CD4-positive, alpha-beta T cell treated with Interleukin-12 subunit alpha and Interleukin-12 subunit beta, for 1 hour (primary cell): ENCODE measurements at regions not wholly inside any gene's neighbourhood (a gene's known extent, or its start where the extent isn't known, plus 50 kb on each side); places are given as distances from the start of the nearest gene placed in this dataset.
A peak's percentile ranks its signal among the peaks of the same experiment; 100 is the strongest.

ENCODE experiments used
- DNase-seq: peaks from one replicate; pipeline ENCODE4 v3.0.0-alpha.2; 2020

DNA sequence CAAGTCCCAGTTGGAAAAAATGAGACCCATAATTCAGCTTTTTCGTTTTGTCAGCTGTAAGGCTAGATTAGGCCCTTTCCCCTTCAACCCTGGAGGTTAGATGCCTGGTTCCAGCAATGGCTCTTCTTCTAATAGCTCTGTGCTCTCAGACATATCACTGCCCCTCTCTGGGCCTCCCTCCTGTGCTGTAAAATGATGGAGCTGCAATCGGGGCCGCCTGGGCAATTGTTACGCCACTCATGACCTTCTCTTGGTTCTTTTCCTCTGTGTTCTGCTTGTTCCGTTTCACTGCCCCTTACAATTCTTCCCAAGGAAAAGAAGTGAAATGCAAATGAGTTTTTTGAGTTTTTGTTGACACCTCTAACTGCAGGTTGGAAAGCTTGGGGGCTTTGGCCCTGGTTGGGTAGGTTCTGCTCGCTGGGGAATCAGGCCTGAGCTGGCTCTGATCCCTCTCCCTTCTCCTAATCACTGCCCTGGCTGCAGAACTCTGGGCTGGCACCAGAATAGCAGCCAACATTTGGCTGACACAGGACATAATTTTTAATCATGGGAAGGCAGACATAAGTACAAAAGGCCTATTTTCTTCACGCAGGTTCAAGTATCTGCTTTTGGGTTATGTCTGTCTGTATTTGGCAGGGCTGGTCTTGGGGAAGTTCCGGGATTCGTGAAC, 110.9 kb downstream of the FOXD1 start:
- DNase-seq, result no peak

GRCh38 chr5:73336366-73336765, 112.2 kb downstream of the FOXD1 start:
- DNase-seq, result no peak

DNA sequence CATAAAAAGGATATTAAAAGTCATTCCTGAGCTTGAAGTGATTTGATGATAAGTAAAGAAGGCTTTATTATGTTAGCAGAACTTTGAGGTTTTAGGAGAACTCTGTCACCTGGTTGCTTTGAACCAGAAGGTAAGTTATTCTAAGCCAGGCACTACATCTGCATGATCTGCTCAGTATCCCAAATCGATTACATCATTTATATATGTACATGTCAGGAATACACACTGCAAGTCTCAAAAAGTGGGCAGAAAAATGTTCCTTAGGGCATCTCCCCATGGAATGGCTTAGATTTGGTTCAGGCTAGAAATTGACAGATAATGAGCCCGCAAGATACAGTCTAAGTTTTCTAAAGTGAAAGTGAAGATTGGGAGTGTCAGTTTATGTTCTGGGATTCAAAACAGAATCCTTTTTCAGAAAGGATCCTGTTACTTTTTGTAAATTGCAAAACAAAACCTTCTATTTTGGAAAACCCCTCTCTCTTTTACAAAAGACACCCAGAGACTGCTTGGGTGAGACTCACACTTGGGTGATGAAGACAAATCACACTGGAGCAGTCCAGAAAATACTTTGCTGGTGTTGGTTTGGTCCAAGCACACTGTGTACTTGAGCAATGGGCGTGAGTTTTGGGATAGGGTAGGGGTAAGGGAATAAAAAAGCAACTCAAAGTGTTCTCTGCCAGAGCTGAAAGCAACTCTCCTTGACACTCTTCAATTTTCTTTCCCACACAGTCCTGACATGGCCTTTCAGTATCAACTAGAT, 114.5 kb downstream of the FOXD1 start:
- no peak for DNase-seq

- DNase-seq, result no peak
Measured at GRCh38 chr5:73330613-73331012, 118.0 kb downstream of the FOXD1 start.

- DNase-seq, result no peak
Measured at GRCh38 chr5:73328640-73329039, 119.9 kb downstream of the FOXD1 start.

DNA sequence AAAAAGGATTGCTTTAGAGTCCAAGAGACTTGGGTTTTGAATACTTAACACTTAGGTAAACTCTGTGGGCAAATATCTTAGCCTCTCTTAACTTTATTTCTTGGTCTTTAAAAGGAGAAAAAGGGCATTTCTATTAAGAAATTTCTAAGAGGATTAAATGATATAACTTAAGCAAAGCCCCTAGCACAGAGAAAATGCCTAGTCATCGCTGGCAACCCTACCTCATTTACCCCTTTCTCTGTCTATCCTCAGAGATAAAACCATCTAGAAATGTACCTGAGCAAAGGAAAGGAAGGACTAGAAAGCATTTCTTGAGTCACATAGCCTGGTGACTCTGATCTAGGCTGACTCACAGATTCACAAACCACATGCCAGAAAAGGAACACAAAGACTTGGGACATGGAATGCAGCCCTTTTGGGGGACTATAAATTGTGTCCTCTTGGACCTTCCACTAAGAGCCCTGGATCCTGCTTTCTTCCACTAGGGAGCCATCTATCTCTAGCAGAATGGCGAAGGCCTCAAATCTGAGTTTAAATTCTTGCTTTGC, 120.6 kb downstream of the FOXD1 start:
- DNase-seq, result no peak

DNA sequence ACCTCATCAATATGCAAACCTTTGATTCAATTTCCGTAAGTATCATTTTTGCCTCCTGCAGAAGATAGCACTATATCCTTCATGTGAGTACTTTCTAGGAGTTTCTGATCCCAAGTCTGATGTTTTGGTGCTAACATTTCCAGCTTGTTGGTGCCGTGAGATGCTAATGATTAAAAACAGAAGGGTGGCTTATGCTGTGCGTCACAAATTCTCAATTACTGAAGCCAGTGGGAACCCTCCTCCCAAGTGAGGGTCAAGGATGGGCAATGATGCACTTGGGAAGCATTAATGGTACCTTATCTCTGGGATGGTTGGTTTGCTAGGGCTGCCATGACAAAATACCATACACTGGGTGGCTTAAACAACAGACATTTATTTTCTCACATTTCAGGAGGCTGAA, 123.0 kb downstream of the FOXD1 start:
- no peak for DNase-seq

DNA sequence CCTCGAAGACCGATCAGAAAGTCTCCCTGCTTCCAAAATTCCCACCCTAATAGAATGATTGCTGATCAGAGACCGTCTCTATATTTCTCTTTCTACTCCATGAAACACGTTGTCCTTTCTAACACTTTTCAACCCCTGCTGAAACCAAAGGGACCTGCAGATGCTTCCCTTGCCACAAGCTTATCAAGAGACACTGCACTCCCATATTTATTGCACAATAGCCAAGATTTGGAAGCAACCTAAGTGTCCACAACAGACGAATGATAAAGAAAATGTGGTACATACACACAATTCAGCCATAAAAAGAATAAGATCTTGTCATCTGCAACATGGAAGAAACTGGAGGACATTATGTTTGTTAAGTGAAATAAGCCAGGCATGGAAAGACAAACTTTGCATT, 125.1 kb downstream of the FOXD1 start:
- DNase-seq, result no peak

DNA sequence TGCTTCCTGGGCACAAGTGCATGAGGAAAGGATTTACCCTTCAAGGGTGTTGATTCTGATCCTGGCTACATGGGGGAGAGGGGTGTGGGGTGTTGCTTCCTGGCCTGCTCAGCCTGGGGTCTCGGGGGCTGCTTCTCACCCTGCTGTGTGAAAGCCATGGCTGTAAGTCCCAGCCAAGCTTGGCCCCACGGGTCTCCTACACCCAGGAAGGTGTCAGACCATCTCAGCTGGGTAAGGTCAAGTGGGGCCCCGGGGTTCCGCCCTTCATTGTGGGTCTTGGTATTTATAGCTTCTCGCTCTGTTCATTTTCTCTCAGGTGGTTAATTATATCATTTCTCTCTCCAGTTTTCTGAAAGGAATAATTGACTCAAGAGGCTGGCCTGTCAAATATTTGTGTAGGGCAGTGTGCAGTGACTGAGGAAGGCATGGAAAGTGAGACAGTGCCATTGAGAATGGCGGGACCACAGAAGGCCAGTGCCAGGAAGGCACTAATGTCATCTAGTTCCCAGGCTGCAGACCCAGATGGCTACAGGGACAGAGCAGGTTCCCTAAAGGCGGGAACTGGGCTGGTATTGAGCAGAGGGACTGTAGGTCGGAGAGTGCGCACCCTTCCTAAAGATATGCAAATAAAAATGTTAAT, 126.0 kb downstream of the FOXD1 start:
- DNase-seq, result no peak

GRCh38 chr5:73321757-73322436, 126.7 kb downstream of the FOXD1 start:
- DNase-seq, result no peak

- no peak for DNase-seq
Measured at GRCh38 chr5:73319036-73319435, 129.5 kb downstream of the FOXD1 start.

DNA sequence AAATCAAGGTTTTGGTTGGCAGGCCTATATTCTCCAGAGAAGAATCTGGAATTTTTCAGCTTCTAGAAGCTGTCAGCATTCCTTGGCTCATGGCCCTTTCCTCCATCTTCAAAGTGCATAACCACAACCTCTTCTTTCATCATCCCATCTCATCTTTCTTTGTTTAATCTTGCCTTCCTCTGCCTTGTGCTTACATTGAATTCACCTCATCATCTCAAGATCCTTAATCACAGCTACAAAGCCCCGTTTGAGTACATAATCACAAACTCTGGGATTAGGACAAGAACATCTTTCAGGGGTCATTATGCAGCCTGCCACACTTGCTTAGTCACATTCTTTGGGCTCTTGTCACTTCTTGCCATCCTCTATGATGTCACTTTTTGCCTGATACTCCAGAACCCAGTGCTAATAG, 130.3 kb downstream of the FOXD1 start:
- DNase-seq, result no peak

- DNase-seq, result no peak
Measured at GRCh38 chr5:73317523-73317922, 131.1 kb downstream of the FOXD1 start.

- no peak for DNase-seq
Measured at GRCh38 chr5:73314395-73315257, 134.0 kb downstream of the FOXD1 start.

DNA sequence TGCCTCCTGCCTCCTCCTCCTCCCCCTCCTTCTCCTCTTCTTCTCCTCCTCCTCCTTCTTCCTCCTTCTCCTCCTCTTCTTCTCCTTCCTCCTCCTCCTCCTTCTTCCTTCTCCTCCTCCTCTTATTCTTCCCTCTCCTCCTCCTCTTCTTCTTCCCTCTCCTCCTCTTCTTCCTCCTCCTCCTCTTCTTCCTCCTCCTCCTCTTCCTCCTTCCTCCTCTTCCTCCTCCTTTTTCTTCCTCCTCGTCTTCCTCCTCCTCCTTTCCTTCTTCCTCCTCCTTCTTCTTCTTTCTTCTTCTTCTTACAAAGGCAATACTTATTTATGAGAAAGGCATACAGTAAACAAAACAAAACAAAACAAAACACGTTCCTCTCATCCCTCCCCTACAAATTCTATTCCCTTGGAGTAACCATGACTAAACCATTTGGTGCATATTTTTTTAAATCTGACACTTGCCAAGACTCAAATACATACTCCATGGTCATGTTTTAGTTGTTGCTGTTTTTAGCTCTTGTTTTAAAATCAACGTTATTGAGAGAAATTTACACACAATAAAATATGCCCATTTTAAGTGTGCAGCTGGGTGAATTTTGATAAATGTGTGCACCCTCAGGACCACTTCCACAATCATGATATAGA, 135.6 kb downstream of the FOXD1 start:
- no peak for DNase-seq

DNA sequence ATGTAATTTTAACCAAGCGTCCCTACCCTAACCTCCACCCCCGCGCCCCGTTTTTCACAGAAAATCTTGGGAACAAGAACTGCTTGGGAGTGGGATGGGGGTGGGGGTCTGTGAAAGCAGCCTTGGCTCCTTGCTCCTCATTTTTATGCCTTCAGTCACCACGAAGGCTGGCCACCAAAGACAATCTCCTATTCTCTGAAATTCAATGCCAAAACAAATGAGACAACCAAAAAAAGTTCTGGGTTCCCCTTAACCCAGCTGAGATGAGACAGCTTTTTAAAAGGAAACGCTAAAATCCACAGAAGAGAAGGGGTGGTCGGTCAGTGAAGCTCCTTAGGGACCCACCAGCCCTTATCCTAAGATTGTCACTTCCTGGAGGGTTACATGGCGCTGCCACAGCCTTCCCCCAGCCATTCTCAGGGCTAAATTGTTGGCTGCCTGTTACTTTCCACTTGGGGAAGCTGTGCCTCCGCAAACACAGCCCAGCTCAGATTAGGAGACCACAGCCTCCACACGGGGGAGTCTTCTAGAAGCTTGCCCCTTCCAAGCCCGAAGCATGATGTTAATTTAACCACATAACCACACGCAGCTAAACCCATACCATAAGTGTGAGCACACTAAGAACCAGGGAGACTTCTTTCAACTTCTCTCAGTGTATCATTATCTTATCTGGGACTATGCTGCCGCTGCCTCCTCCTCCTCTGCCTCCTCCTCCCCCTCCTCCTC, 136.3 kb downstream of the FOXD1 start:
- DNase-seq, result peak; percentile 19

DNA sequence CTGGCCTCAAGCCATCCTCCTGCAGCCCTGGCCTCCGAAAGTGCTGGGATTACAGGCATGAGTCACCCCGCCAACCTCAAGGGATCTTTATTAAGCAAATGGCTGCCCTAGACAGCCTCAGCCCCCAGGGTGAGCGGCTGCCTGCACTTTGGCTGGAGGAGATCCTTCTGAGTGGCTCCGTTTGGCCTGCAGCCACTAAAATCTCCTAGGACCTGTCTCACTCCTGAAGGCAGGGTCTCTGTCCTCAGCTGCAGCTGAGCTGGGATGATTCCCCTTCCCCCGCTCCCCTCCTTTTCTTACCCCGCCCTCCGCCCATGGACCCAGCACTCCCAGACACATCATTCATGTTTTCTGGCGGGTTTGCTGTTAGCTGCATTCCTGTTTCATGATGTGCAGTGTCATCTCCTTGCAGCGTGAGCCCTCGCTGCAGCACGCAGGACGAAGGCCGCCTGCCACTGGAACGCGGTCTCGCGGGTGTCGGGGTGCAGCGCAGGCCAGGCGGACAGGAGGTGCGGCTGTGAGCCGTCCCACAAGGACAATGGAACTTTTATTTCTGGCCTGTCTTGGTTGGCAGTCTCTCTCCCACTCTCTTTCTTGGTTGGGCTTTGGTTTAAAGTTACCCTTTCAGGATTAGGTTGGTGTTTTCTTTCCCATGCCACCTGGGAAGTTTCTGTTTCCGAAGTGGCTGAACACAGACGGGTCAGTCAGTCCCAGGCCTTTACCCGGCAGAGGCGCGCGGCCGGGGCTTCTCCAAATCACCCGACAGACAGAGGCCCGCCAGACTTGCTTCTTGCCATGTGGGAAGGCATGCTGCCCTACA, 137.1 kb downstream of the FOXD1 start:
- DNase-seq, result no peak

- no peak for DNase-seq
Measured at GRCh38 chr5:73307645-73308355, 134.8 kb downstream of the TMEM174 start.

DNA sequence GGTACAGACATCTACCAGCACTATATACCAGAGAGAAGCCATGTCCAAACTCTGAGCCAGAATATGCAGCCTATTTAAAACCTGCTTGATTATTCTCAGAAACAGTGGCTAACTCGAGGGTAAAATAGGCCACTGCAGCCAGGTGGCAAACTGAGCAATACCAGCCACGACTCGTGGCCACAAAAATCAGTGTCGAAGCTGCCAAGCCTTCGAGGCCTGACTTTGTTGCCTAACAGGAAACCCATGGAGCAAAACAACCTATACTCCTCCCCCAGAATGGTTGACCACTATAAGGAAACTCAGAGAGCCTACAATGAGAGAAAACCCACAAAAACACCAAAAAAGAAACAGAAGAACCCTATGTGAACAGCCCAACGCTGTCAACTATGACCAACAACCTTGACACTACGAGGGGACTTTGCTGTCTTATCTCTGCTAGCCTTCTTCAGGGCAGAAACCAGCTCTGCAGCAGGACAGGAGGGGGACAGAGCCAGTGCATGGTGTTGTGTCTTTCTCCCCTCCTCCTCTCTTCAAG, 133.8 kb downstream of the TMEM174 start:
- no peak for DNase-seq
